Body of pancreas (tissue), 4 donors: ENCODE measurements at regions not wholly inside any gene's neighbourhood (a gene's known extent, or its start where the extent isn't known, plus 50 kb on each side); places are given as distances from the start of the nearest gene placed in this dataset.

Experiments used
- CTCF ChIP-seq, 7 experiments: fragments of 450-650 bp in 4 of 7; fragments of 200-600 bp in 3 of 7; sonication (generic) in 3 of 7; IDR thresholded peaks; one replicate each; pipeline ENCODE4 v1.5.1; 2016 to 2019; ENCODE audit warnings: antibody characterized with exemption in 7 of 7
- POLR2A ChIP-seq, 3 donors: fragments of 450-650 bp; IDR thresholded peaks; one replicate each; pipeline ENCODE4 v1.6.1; 2016; ENCODE audit warnings: antibody characterized with exemption in 3 of 3, mild to moderate bottlenecking in 2 of 3

GRCh38 chr20:51156041-51156982 is 133.4 kb upstream of the KCNG1 start:
- TF ChIP-seq CTCF (IDR thresholded peaks at IDR 0.05) (no peak), POLR2A (IDR thresholded peaks at IDR 0.05) (no peak)
